GM20000 (cell line): ENCODE measurements at regions not wholly inside any gene's neighbourhood (a gene's known extent, or its start where the extent isn't known, plus 50 kb on each side); places are given as distances from the start of the nearest gene placed in this dataset.

Experiments
- DNase-seq: peaks from one replicate; pipeline ENCODE4 v3.0.0; 2012; ENCODE audit warnings: low spot score
- TF ChIP-seq, protein P1 (sequence below): IDR thresholded peaks from 2 replicates; pipeline ENCODE4 v1.5.1; 2012; ENCODE audit warnings: mild to moderate bottlenecking, control low read depth; ENCODE audit errors: extremely low read depth, missing control alignments

DNA sequence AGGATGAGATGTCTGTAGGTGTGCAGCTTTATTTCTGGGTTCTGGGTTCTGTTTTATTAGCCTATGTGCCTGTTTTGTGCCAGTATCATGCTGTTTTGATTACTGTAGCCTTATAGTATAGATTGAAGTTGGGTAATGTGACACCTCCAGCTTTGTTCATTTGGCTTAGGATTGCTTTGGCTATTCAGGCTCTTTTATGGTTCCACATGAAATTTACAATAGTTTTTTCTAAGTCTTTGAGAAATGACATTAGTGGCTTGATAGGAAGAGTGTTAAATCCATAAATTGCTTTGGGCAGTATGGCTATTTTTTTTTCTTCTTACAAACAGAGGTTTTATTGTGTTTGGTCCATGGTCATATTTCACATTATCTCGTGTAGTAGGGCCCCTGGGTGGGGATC is 285.8 kb upstream of the GADL1 start:
- TF ChIP-seq, protein P1, sequence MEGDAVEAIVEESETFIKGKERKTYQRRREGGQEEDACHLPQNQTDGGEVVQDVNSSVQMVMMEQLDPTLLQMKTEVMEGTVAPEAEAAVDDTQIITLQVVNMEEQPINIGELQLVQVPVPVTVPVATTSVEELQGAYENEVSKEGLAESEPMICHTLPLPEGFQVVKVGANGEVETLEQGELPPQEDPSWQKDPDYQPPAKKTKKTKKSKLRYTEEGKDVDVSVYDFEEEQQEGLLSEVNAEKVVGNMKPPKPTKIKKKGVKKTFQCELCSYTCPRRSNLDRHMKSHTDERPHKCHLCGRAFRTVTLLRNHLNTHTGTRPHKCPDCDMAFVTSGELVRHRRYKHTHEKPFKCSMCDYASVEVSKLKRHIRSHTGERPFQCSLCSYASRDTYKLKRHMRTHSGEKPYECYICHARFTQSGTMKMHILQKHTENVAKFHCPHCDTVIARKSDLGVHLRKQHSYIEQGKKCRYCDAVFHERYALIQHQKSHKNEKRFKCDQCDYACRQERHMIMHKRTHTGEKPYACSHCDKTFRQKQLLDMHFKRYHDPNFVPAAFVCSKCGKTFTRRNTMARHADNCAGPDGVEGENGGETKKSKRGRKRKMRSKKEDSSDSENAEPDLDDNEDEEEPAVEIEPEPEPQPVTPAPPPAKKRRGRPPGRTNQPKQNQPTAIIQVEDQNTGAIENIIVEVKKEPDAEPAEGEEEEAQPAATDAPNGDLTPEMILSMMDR: no peak
- no peak for DNase-seq

DNA sequence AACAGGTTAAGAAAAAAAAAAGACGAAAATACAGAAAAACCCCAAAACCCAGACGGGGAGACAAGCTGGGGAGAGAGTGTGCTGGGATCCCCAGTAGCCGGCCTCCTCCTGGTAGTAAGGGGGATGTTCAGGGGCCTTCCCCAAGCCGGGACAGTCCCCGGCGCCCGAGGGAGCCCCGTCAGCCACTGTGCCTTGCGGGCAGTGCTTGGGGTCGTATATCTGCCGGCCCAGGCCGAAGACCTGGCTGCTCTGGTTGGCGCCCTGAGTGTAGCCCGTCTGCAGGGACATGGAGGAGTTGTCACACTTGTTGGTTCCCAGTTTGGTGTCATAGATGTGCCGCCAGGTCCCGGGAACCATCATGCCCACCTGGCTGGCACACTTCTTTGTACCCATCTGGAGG is 287.2 kb upstream of the GADL1 start:
- TF ChIP-seq, protein P1: no peak
- no peak for DNase-seq

DNA sequence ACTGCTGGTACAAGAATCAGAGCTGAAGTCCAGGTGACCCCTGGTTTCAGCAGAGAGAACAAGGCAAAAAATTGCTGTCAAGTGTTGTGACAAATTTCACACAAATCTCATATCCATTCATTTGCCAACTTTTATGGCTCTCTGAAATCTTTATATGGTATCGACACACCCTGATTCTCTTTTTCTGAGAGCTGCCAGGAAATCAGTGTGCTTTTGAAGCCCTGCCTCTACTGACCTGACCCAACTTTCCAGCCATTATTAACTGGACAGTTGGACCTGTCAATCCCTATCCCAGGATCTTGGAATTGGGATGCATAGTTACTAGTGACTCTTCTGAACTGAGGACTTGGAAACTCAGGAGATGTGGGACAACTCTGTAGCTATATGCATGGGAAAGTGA is 288.2 kb upstream of the GADL1 start:
- TF ChIP-seq, protein P1: no peak
- no peak for DNase-seq

DNA sequence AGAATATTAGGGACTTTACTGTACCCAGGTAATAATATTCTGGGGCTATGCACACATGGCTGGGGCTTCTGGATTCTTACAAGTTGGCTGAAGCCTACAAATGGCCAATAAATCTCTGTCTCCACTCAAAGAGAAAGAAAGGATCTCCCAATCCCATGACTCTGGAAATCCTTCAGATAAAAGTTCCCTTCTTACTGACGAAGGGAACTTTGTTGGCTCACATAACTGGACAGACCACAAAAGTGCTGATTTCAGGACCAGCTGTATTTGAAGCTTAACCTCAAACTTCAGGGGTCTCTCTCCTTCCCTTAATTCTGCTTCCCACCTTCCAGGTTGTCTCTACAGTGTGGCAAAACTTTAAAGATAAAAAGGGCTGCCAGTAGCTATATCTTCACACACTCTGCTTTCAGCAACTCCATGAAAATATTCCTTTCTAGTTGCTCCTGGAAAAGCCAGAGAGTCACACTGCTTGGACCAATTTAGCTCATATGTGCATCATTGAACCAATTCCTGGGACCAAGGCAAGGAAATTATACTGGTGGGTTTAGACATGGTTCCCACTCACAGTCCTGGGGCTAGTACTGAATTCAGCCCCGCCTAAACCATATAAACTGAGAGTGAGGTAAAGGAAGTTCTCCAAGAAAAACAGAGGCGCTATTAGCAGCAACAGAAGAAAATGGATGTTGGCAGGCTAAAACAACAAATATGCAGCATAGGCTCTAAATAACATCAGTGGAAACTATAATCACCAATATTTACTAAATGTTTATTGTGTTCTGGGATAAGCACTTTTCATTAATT is 290.0 kb upstream of the GADL1 start:
- DNase-seq: no peak
- TF ChIP-seq, protein P1: no peak

DNA sequence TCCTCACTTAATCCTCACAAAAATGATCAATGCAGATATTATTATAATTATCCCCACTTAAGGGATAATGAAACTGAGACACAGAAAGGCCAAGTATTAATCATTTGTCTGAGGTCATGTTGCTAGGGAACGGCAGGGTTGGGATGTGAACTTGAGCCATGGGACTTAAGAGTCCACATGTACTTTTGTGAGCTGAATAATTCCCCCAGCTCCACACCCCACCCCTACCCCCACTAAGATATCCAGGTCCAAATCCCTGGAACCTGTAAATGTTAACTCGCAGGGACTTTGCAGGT is 290.5 kb upstream of the GADL1 start:
- TF ChIP-seq, protein P1: no peak
- no peak for DNase-seq

DNA sequence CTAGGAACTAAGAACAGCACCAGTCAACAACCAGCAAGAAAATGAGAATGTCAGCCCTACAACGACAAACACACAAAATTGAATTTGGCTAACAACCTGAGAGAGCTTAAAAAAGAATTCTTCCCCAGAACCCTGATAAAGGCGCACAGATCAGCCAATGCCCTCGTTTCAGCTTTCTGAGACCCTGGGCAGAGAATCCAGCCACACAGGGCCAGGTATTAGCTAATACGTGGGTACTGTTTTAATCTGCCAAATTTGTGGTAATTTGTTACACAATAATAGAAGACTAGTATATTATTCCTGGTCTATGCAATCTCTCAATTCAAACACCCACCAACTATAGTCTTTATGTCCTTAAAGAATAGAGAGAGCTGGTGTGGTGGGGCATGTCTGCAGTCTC is 291.6 kb upstream of the GADL1 start:
- TF ChIP-seq, protein P1: no peak
- no peak for DNase-seq

DNA sequence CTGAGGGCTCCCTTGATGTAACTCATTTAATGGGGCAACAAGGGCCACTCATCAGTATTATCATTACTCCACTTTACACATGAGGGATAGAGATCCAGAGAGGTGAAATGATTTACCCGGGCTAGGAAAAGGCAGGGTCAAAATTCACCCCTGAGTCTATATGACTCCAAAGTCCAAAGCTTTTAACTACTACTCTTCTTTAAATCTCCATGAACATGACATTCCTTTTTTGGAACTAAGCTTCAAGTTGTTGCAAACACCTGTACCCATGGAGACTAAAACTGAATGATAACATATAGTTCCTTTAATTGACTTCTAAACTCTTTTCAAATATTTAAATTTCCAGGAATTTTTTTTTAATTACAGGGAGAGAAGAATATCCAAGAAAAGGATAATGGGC is 292.9 kb upstream of the GADL1 start:
- TF ChIP-seq, protein P1: no peak
- DNase-seq: no peak
